ENCODE measurements at regions not wholly inside any gene's neighbourhood (a gene's known extent, or its start where the extent isn't known, plus 50 kb on each side); places are given as distances from the start of the nearest gene placed in this dataset.

- DNase-seq, result no peak
Observed at GRCh38 chr1:58864654-58865053, 80.8 kb upstream of the JUN start.

GRCh38 chr1:58866578-58866977 is 82.7 kb upstream of the JUN start:
- DNase-seq, result no peak

GRCh38 chr1:58869638-58870297 is 85.9 kb upstream of the JUN start:
- no peak for DNase-seq

- DNase-seq, result no peak
Observed at GRCh38 chr1:58870298-58870676, 86.4 kb upstream of the JUN start.

- DNase-seq, result no peak
Observed at GRCh38 chr1:58874342-58874741, 90.5 kb upstream of the JUN start.

GRCh38 chr1:58874757-58875755 is 91.2 kb upstream of the JUN start:
- DNase-seq, result no peak

GRCh38 chr1:58879464-58879863 is 95.6 kb upstream of the JUN start:
- DNase-seq, result no peak

- DNase-seq, result no peak
Observed at GRCh38 chr1:58880592-58880991, 96.7 kb upstream of the JUN start.

- no peak for DNase-seq
Observed at GRCh38 chr1:58881471-58881994, 97.7 kb upstream of the JUN start.

GRCh38 chr1:58882322-58882948 is 98.6 kb upstream of the JUN start:
- no peak for DNase-seq

- peak; percentile 26 for DNase-seq
Observed at GRCh38 chr1:58883037-58883887, 99.4 kb upstream of the JUN start.

- no peak for DNase-seq
Observed at GRCh38 chr1:58883888-58884482, 100.1 kb upstream of the JUN start.

GRCh38 chr1:58884706-58885661 is 101.1 kb upstream of the JUN start:
- DNase-seq, result no peak

GRCh38 chr1:58885998-58886397 is 102.2 kb upstream of the JUN start:
- DNase-seq, result no peak

- DNase-seq, result no peak
Observed at GRCh38 chr1:58886611-58887010, 102.8 kb upstream of the JUN start.

- no peak for DNase-seq
Observed at GRCh38 chr1:58887059-58887458, 103.2 kb upstream of the JUN start.

- DNase-seq, result no peak
Observed at GRCh38 chr1:58888833-58889232, 105.0 kb upstream of the JUN start.

GRCh38 chr1:58890113-58890512 is 106.3 kb upstream of the JUN start:
- no peak for DNase-seq

- DNase-seq, result no peak
Observed at GRCh38 chr1:58890609-58891008, 106.8 kb upstream of the JUN start.

GRCh38 chr1:58891347-58891746 is 107.5 kb upstream of the JUN start:
- DNase-seq, result no peak
